ENCODE measurements at regions not wholly inside any gene's neighbourhood (a gene's known extent, or its start where the extent isn't known, plus 50 kb on each side); places are given as distances from the start of the nearest gene placed in this dataset.

DNA sequence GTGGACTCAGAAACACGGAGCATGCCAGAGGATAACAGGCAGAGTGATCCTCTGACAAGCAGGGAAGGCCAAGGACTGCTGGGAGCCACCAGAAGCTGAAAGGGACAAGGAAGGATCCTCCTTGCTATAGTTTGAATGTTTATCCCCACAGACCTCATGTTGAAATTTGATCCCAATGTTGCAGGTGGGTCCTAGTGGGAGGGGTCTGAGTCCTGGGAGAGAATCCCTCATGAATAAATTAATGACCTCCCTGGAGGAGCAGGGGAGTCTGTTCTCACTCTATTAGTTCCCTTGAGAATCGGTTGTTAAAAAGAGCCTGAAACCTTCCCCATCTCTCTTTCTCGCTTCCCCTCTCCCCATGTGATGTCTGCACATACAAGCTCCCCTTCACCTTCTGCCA, 124.4 kb downstream of the FBXO15 start:
- Histone ChIP-seq H3K9me3 (ENCODE audit: control insufficient read depth, insufficient read depth, low read length) (no peaks in the 10 kb centered on the region), H3K4me3 (ENCODE audit: low read length) (no peak overlapping the region), H3K36me3 (ENCODE audit: control insufficient read depth, insufficient read depth, low read length) (no peaks in the 10 kb centered on the region), H3K27me3 (ENCODE audit: control insufficient read depth, insufficient read depth, low read length) (no peaks in the 10 kb centered on the region; the same call in 1 of the 2 replicates), H3K27ac (ENCODE audit: low read length) (no peak overlapping the region), H3K4me1 (ENCODE audit: control insufficient read depth, insufficient read depth, low read length) (no peaks in the 10 kb centered on the region)
- DNase-seq (ENCODE audit: low read depth, low spot score): no peak
- WGBS (ENCODE audit: insufficient coverage, insufficient read length): no CpG with 5 or more reads among the region's 3 CpGs

GRCh38 chr18:74019864-74020263, 127.8 kb downstream of the FBXO15 start:
- Histone ChIP-seq H3K27me3 (ENCODE audit: control insufficient read depth, insufficient read depth, low read length) (no peaks in the 10 kb centered on the region; the same call in 1 of the 2 replicates), H3K4me1 (ENCODE audit: control insufficient read depth, insufficient read depth, low read length) (no peaks in the 10 kb centered on the region), H3K9me3 (ENCODE audit: control insufficient read depth, insufficient read depth, low read length) (no peaks in the 10 kb centered on the region), H3K36me3 (ENCODE audit: control insufficient read depth, insufficient read depth, low read length) (no peaks in the 10 kb centered on the region), H3K27ac (ENCODE audit: low read length) (no peak overlapping the region), H3K4me3 (ENCODE audit: low read length) (no peak overlapping the region)
- no CpG with 5 or more reads among the region's 3 CpGs for WGBS (ENCODE audit: insufficient coverage, insufficient read length)
- DNase-seq (ENCODE audit: low read depth, low spot score): no peak

- WGBS (ENCODE audit: insufficient coverage, insufficient read length): no CpG with 5 or more reads among the region's 5 CpGs
Observed at GRCh38 chr18:74013955-74014354, 133.7 kb downstream of the FBXO15 start.

DNA sequence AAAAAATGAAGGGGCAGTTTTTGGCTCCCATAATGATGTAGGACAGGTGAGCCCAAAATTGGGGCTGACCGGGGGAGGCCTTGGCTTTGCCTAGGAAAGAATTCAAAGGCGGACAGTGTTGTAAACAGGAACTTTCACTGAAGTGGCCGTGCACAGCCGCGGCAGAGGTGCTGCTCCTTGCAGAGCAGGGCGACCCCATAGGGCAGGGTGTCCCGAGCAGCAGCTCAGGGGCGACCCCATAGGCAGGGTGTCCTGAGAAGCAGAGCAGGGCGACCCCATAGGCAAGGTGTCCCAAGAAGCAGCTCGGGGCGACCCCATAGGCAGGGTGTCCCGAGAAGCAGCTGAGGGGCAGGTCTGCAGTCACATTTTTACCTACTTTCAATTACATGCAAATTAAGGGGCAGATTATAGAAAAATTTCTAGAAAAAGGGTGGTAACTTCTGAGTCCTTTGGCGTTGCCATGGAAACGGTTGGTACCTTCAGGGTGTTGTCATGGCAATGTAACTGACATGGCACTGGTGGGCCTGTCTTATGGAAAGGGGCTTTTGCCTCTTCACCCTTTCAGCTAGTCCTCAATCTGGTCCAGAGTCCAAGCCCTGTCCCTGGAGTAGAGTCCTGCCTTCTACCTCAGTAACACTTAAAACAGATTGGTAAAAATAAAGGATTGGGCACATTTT, 134.5 kb downstream of the FBXO15 start:
- no peaks in the 10 kb centered on the region for H3K36me3 ChIP-seq (ENCODE audit: control insufficient read depth, insufficient read depth, low read length)

More at GRCh38 chr18:74013955-74014354, 133.7 kb downstream of the FBXO15 start:
- H3K27ac ChIP-seq (ENCODE audit: low read length): no peak overlapping the region
- no peaks in the 10 kb centered on the region for H3K9me3 ChIP-seq (ENCODE audit: control insufficient read depth, insufficient read depth, low read length)
- no peak overlapping the region for H3K4me3 ChIP-seq (ENCODE audit: low read length)
- no peaks in the 10 kb centered on the region for H3K36me3 ChIP-seq (ENCODE audit: control insufficient read depth, insufficient read depth, low read length)
- DNase-seq (ENCODE audit: low read depth, low spot score): no peak
- no peaks in the 10 kb centered on the region for H3K27me3 ChIP-seq (ENCODE audit: control insufficient read depth, insufficient read depth, low read length)
- H3K4me1 ChIP-seq (ENCODE audit: control insufficient read depth, insufficient read depth, low read length): no peaks in the 10 kb centered on the region

GRCh38 chr18:74006143-74006542, 141.5 kb downstream of the FBXO15 start:
- no peak overlapping the region for H3K4me3 ChIP-seq (ENCODE audit: low read length)
- H3K27ac ChIP-seq (ENCODE audit: low read length): no peak overlapping the region
- no peaks in the 10 kb centered on the region for H3K9me3 ChIP-seq (ENCODE audit: control insufficient read depth, insufficient read depth, low read length)
- no CpG with 5 or more reads among the region's 8 CpGs for WGBS (ENCODE audit: insufficient coverage, insufficient read length)
- H3K27me3 ChIP-seq (ENCODE audit: control insufficient read depth, insufficient read depth, low read length): no peaks in the 10 kb centered on the region
- DNase-seq (ENCODE audit: low read depth, low spot score): no peak
- no peaks in the 10 kb centered on the region for H3K36me3 ChIP-seq (ENCODE audit: control insufficient read depth, insufficient read depth, low read length)
- H3K4me1 ChIP-seq (ENCODE audit: control insufficient read depth, insufficient read depth, low read length): no peaks in the 10 kb centered on the region

More for the DNA sequence above, 134.5 kb downstream of the FBXO15 start:
- Histone ChIP-seq H3K9me3 (ENCODE audit: control insufficient read depth, insufficient read depth, low read length) (no peaks in the 10 kb centered on the region), H3K27ac (ENCODE audit: low read length) (no peak overlapping the region), H3K4me3 (ENCODE audit: low read length) (no peak overlapping the region), H3K27me3 (ENCODE audit: control insufficient read depth, insufficient read depth, low read length) (no peaks in the 10 kb centered on the region), H3K4me1 (ENCODE audit: control insufficient read depth, insufficient read depth, low read length) (no peaks in the 10 kb centered on the region)
- no peak for DNase-seq (ENCODE audit: low read depth, low spot score)
- WGBS (ENCODE audit: insufficient coverage, insufficient read length): no CpG with 5 or more reads among the region's 14 CpGs

DNA sequence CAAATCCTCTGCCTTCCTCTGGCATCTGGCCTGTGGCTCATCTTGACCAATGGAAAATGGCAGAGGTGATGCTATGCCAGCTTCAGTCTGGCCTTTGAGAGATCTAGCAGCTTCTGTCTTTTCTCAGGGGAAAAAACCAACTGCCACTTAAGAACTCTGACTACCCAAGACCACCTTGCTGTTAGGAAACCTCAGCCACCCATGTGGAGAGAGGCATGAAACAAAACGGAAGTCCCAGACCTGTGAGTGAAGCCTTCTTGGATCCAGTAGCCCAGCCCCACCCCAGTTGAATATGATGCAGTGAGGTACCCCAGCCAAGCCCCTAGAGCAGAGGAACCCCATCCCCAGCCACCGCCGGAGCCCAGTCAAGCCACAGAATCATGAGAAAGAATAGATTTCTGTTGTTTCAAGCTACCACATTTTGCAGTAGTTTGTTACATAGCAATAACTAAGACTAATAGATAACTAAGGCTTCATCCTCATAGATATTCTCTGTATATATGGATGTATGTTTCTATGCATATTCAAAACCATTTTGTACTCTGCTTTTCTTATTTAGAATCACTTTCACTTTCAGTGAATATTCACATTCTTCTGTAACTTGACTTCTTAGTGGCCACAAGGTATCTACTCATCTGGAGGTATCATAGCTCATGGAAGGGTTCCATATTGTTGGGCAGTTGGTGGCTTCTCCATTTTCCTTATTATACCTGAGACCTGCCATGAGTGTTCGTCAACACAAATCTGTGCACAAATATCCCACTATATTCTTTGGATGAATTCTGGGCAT, 142.1 kb downstream of the FBXO15 start:
- Histone ChIP-seq H3K27ac (ENCODE audit: low read length) (no peak overlapping the region), H3K4me1 (ENCODE audit: control insufficient read depth, insufficient read depth, low read length) (no peaks in the 10 kb centered on the region), H3K9me3 (ENCODE audit: control insufficient read depth, insufficient read depth, low read length) (no peaks in the 10 kb centered on the region), H3K27me3 (ENCODE audit: control insufficient read depth, insufficient read depth, low read length) (no peaks in the 10 kb centered on the region), H3K4me3 (ENCODE audit: low read length) (no peak overlapping the region), H3K36me3 (ENCODE audit: control insufficient read depth, insufficient read depth, low read length) (no peaks in the 10 kb centered on the region)
- no peak for DNase-seq (ENCODE audit: low read depth, low spot score)
- no CpG with 5 or more reads among the region's 4 CpGs for WGBS (ENCODE audit: insufficient coverage, insufficient read length)

DNA sequence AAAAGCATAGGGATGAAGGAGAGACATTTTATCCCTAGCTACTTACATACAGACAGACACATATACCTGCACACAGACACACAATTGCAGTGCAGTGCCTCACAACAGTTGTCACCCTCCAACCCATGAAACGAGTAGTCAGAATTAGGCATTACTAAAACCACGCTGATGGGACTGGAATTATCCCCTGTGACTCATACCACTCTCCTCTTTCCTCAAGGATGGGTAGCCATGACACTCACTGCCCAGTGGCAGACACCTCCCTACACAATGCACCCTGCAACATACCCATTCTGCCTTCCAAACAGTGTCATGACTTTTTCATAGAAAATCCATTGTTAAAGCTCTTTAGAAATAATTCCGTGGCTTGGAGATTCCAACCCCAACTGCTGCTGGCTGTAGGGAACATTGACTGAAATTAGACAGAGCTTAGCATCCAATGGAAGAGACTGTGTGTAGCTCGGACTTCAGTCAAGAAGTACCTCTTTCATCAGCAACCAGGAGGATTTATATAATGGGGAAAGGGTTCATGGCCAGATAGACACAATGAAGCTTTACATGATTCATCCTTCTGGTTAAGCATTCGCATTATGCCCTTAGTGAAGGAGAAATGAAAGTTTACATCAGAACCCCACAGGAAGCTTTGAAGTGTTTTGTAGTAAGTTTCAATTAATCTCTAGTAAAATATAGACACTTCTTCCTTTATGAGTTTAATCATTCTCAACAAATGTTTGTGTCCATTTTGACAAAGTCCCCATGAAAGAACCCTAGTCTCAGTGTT, 155.2 kb downstream of the FBXO15 start:
- H3K27me3 ChIP-seq (ENCODE audit: control insufficient read depth, insufficient read depth, low read length): no peaks in the 10 kb centered on the region
- H3K4me1 ChIP-seq (ENCODE audit: control insufficient read depth, insufficient read depth, low read length): no peaks in the 10 kb centered on the region; the same call in 1 of the 2 replicates
- no peaks in the 10 kb centered on the region for H3K36me3 ChIP-seq (ENCODE audit: control insufficient read depth, insufficient read depth, low read length)
- WGBS (ENCODE audit: insufficient coverage, insufficient read length): no CpG with 5 or more reads among the region's 5 CpGs
- H3K9me3 ChIP-seq (ENCODE audit: control insufficient read depth, insufficient read depth, low read length): no peaks in the 10 kb centered on the region
- DNase-seq (ENCODE audit: low read depth, low spot score): no peak
- H3K4me3 ChIP-seq (ENCODE audit: low read length): no peak overlapping the region
- no peak overlapping the region for H3K27ac ChIP-seq (ENCODE audit: low read length)

DNA sequence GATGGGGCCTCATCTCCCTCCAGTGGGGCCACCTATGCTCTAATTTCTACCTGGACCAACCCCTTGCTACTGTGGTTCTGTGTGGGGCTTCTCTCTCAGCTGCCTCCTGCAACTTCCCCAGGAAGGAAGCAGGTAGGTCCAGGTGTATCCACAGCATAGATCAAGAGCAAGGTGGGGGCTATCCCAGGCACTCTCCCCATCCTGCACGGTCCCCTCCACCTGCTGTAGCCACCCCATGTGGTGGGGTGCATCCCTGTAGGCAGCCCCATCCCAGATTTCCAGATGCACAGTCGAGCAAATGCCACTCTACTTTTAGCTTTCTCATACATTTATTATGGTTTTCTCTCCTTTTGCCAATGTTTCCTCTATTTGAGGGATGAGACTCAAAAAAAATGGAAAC, 156.1 kb downstream of the FBXO15 start:
- no peaks in the 10 kb centered on the region; the same call in 1 of the 2 replicates for H3K4me1 ChIP-seq (ENCODE audit: control insufficient read depth, insufficient read depth, low read length)
- no peak overlapping the region for H3K4me3 ChIP-seq (ENCODE audit: low read length)
- no peaks in the 10 kb centered on the region for H3K9me3 ChIP-seq (ENCODE audit: control insufficient read depth, insufficient read depth, low read length)
- no peaks in the 10 kb centered on the region for H3K36me3 ChIP-seq (ENCODE audit: control insufficient read depth, insufficient read depth, low read length)
- H3K27ac ChIP-seq (ENCODE audit: low read length): no peak overlapping the region
- no peaks in the 10 kb centered on the region for H3K27me3 ChIP-seq (ENCODE audit: control insufficient read depth, insufficient read depth, low read length)
- WGBS (ENCODE audit: insufficient coverage, insufficient read length): no CpG with 5 or more reads among the region's 2 CpGs
- no peak for DNase-seq (ENCODE audit: low read depth, low spot score)

- no peaks in the 10 kb centered on the region for H3K9me3 ChIP-seq (ENCODE audit: control insufficient read depth, insufficient read depth, low read length)
- no CpG with 5 or more reads among the region's 6 CpGs for WGBS (ENCODE audit: insufficient coverage, insufficient read length)
- no peaks in the 10 kb centered on the region for H3K27me3 ChIP-seq (ENCODE audit: control insufficient read depth, insufficient read depth, low read length)
- no peaks in the 10 kb centered on the region for H3K36me3 ChIP-seq (ENCODE audit: control insufficient read depth, insufficient read depth, low read length)
- no peaks in the 10 kb centered on the region; the same call in 1 of the 2 replicates for H3K4me1 ChIP-seq (ENCODE audit: control insufficient read depth, insufficient read depth, low read length)
- H3K4me3 ChIP-seq (ENCODE audit: low read length): no peak overlapping the region
- DNase-seq (ENCODE audit: low read depth, low spot score): no peak
- no peak overlapping the region for H3K27ac ChIP-seq (ENCODE audit: low read length)
Observed at GRCh38 chr18:73990258-73990657, 157.4 kb downstream of the FBXO15 start.

- no CpG with 5 or more reads among the region's 2 CpGs for WGBS (ENCODE audit: insufficient coverage, insufficient read length)
- Histone ChIP-seq H3K9me3 (ENCODE audit: control insufficient read depth, insufficient read depth, low read length) (no peaks in the 10 kb centered on the region), H3K27me3 (ENCODE audit: control insufficient read depth, insufficient read depth, low read length) (no peaks in the 10 kb centered on the region), H3K27ac (ENCODE audit: low read length) (no peak overlapping the region), H3K4me1 (ENCODE audit: control insufficient read depth, insufficient read depth, low read length) (no peaks in the 10 kb centered on the region; the same call in 1 of the 2 replicates), H3K36me3 (ENCODE audit: control insufficient read depth, insufficient read depth, low read length) (no peaks in the 10 kb centered on the region), H3K4me3 (ENCODE audit: low read length) (no peak overlapping the region)
- no peak for DNase-seq (ENCODE audit: low read depth, low spot score)
Observed at GRCh38 chr18:73987247-73987980, 160.2 kb downstream of the FBXO15 start.

Data from iPS DF 6.9 (cell line).